OCI-LY1 (cell line): ENCODE measurements at regions not wholly inside any gene's neighbourhood (a gene's known extent, or its start where the extent isn't known, plus 50 kb on each side); places are given as distances from the start of the nearest gene placed in this dataset.
"Not testable (repeated sequence)": the region's sequence is repeated elsewhere in the genome, so short reads cannot be mapped to it uniquely, and the experiment has no call there.

Experiments
- H2AFZ ChIP-seq: fragments of 200-600 bp; sonication (generic), shearing (Covaris generic); 2 replicates; pipeline ENCODE4 v1.6.0; 2014; ENCODE audit warnings: antibody characterized with exemption, mild to moderate bottlenecking, low read length
- H3F3A ChIP-seq: fragments of 200-600 bp; sonication (generic), shearing (Covaris generic); 2 replicates; pipeline ENCODE4 v1.6.0; 2014; ENCODE audit warnings: mild to moderate bottlenecking, antibody characterized with exemption, low read length, moderate library complexity; ENCODE audit not compliant: insufficient read depth
- H3K27ac ChIP-seq: fragments of 200-600 bp; sonication (generic); 2 replicates; pipeline ENCODE4 v1.5.1; 2014; ENCODE audit warnings: low read length, mixed run types, mild to moderate bottlenecking, low read depth; ENCODE audit not compliant: poor library complexity, severe bottlenecking
- H3K27me3 ChIP-seq: fragments of 200-600 bp; sonication (generic); 2 replicates; pipeline ENCODE4 v1.6.0; 2014; ENCODE audit warnings: antibody characterized with exemption, mild to moderate bottlenecking, low read length, moderate library complexity; ENCODE audit not compliant: insufficient read depth
- H3K36me3 ChIP-seq: fragments of 200-600 bp; sonication (generic); 2 replicates; pipeline ENCODE4 v1.6.1; 2014; ENCODE audit warnings: mild to moderate bottlenecking, antibody characterized with exemption, low read length, moderate library complexity, mixed read lengths; ENCODE audit not compliant: insufficient read depth
- H3K4me1 ChIP-seq: fragments of 200-600 bp; sonication (generic); 2 replicates; pipeline ENCODE4 v1.5.1; 2014; ENCODE audit warnings: mild to moderate bottlenecking, low read length, moderate library complexity; ENCODE audit not compliant: insufficient read depth, severe bottlenecking
- H3K4me2 ChIP-seq: fragments of 200-600 bp; sonication (generic), shearing (Covaris generic); 2 replicates; pipeline ENCODE4 v1.6.1; 2014; ENCODE audit warnings: low read length
- H3K4me3 ChIP-seq: fragments of 200-600 bp; sonication (generic); 2 replicates; pipeline ENCODE4 v1.5.1; 2014; ENCODE audit warnings: low read length, low read depth, mild to moderate bottlenecking, mixed read lengths; ENCODE audit not compliant: poor library complexity, severe bottlenecking
- H3K79me2 ChIP-seq: fragments of 200-600 bp; shearing (Covaris generic); 2 replicates; pipeline ENCODE4 v1.6.1; 2016; ENCODE audit warnings: mixed run types, low read length, mixed read lengths; ENCODE audit not compliant: insufficient read depth
- H3K9ac ChIP-seq: fragments of 200-600 bp; sonication (generic), shearing (Covaris generic); 2 replicates; pipeline ENCODE4 v1.6.1; 2014; ENCODE audit warnings: mild to moderate bottlenecking, low read length, mixed read lengths
- H3K9me2 ChIP-seq: fragments of 200-600 bp; sonication (generic), shearing (Covaris generic); 2 replicates; pipeline ENCODE4 v1.6.1; 2014; ENCODE audit warnings: low read depth, mild to moderate bottlenecking, low read length, mixed read lengths
- H3K9me3 ChIP-seq: fragments of 200-600 bp; shearing (Covaris generic); 2 replicates; pipeline ENCODE4 v1.6.1; 2014; ENCODE audit warnings: low read length, mixed read lengths
- H4K20me1 ChIP-seq: fragments of 200-600 bp; sonication (generic), shearing (Covaris generic); 2 replicates; pipeline ENCODE4 v1.6.0; 2016; ENCODE audit warnings: mild to moderate bottlenecking, low read length; ENCODE audit not compliant: insufficient read depth
- CTCF ChIP-seq: fragments of 200-600 bp; sonication (generic), shearing (Covaris generic); IDR thresholded peaks from 2 replicates; pipeline ENCODE4 v1.5.1; 2017; ENCODE audit warnings: mild to moderate bottlenecking, antibody characterized with exemption, low read length, moderate library complexity, mixed read lengths
- EZH2 ChIP-seq: fragments of 200-600 bp; sonication (generic), shearing (Covaris generic); IDR thresholded peaks from 2 replicates; pipeline ENCODE4 v1.8.0; 2017; ENCODE audit warnings: borderline replicate concordance, mixed run types, mild to moderate bottlenecking, antibody characterized with exemption, low read length, moderate library complexity, mixed read lengths

DNA sequence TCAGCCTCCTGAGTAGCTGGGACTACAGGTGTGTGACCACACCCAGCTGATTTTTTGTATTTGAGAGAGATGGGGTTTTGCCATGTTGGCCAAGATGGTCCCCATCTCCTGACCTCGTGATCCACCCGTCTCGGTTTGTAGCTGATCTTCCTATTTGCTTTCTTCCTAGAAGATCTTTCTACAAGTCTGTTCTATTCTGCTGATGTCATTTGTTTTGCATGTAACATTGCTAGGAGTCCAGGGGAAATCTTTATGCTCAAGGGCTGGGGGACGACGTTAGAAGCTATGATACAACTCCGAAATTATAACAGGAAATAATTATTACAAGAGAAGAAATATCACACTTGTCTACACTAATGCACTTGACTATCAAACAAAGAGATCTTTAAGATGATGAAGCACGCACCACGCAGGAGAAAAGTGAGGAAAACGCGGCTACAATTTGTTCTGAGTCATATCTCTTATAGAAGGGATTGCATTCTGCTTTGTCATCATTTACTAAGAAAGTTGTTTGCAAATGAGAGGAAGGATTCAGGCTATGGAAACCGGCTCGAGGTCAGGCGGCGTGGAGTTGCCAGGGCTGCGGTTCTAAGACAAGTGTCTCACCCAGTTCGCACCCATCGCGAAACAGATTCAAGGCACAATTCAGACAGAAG, 103.0 kb upstream of the CARD11 start:
- H3K27ac ChIP-seq, result no peak overlapping the region
- H3K4me2 ChIP-seq, result no peak overlapping the region

DNA sequence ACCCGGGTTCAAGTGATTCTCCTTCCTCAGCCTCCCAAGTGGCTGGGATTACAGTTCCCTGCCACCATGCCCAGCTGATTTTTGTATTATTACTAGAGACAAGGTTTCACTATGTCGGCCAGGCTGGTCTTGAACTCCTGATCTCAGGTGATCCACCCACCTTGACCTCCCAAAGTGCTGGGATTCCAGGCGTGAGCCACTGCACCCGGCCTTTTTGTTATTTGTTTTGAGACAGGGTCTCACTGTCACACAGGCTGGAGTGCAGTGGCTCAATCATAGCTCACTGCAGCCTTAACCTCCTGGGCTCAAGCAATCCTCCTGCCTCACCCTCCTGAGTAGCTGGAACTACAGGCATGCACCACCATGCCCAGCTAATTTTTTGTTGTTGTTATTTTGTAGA, 104.8 kb upstream of the CARD11 start:
- H3K36me3 ChIP-seq, H3K9ac ChIP-seq, H3K27ac ChIP-seq, H3K4me1 ChIP-seq, H3K9me2 ChIP-seq, H4K20me1 ChIP-seq, H3K4me3 ChIP-seq, H3K27me3 ChIP-seq, H3K9me3 ChIP-seq, H3F3A ChIP-seq, H3K4me2 ChIP-seq, H3K79me2 ChIP-seq, H2AFZ ChIP-seq: not testable (repeated sequence)

More for the DNA sequence above, 103.0 kb upstream of the CARD11 start:
- H2AFZ ChIP-seq, result no peak overlapping the region
- H3K4me3 ChIP-seq, result no peak overlapping the region
- H3K79me2 ChIP-seq, result no peaks in the 10 kb centered on the region
- no peak overlapping the region for H3K9ac ChIP-seq
- no peaks in the 10 kb centered on the region for H3K9me3 ChIP-seq
- peaks cover 9% of the 10 kb centered on the region for H3K4me1 ChIP-seq
- H3F3A ChIP-seq, result no peaks in the 10 kb centered on the region
- H3K36me3 ChIP-seq, result no peaks in the 10 kb centered on the region
- no peaks in the 10 kb centered on the region for H3K9me2 ChIP-seq
- no peaks in the 10 kb centered on the region for H3K27me3 ChIP-seq
- no peaks in the 10 kb centered on the region for H4K20me1 ChIP-seq
- no peak for TF ChIP-seq EZH2
- TF ChIP-seq CTCF, result no peak

DNA sequence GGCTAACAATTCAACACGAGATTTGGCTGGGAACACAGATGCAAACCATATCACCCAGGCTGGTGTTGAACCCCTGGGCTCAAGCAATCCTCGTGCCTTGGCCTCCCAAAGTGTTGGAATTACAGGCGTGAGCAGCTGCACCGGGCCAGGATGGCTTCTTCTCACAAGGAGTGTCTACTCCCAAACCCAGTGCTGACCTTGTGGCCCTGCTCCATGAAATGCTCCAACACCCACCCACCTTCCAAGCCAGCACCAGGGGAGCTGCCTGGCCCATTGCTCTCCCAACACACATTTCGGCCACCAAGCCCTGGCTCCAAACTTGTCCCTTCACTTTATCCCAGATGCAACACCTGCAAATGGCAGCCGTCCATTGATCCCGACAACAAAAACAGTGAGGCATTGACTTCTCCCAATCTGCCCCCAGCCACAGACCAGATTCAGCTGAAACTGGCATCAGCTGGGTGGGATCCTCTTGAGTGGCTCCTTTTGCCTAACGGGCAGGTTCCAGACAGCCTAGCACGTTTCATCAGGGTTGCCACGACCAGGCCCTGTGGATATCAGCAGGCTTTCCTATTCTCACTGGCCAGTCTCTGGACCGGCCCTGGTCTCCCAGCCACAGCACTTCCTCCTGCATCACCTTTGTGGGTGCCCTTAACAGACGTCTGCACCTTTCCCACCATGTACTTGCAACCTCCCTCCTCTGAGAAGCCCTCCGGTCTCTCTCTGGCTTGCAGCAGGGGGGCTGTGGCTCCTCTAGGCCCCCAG, 105.7 kb upstream of the CARD11 start:
- Histone ChIP-seq H3K4me1 (peaks cover 10% of the 10 kb centered on the region), H2AFZ (no peak overlapping the region), H3K9me2 (no peaks in the 10 kb centered on the region), H3K36me3 (no peaks in the 10 kb centered on the region), H3K27me3 (no peaks in the 10 kb centered on the region), H3K27ac (no peak overlapping the region), H3K9me3 (no peaks in the 10 kb centered on the region), H3K4me2 (no peak overlapping the region), H3K4me3 (no peak overlapping the region), H3K79me2 (no peaks in the 10 kb centered on the region), H4K20me1 (no peaks in the 10 kb centered on the region), H3F3A (no peaks in the 10 kb centered on the region), H3K9ac (no peak overlapping the region)
- TF ChIP-seq EZH2 (no peak), CTCF (no peak)
